Mesendoderm (in vitro differentiated cells): ENCODE measurements at regions not wholly inside any gene's neighbourhood (a gene's known extent, or its start where the extent isn't known, plus 50 kb on each side); places are given as distances from the start of the nearest gene placed in this dataset.
A peak's percentile ranks its signal among the peaks of the same experiment; 100 is the strongest.

Experiments used
- DNase-seq: peaks from one replicate; pipeline ENCODE4 v3.0.0; 2013
- H2AK5ac ChIP-seq: 2 replicates; pipeline ENCODE4 v1.6.1; 2013; ENCODE audit warnings: low read length, inconsistent platforms
- H2BK120ac ChIP-seq: 2 replicates; pipeline ENCODE4 v1.6.1; 2013; ENCODE audit warnings: low read depth, mild to moderate bottlenecking, low read length, moderate library complexity, mixed read lengths
- H2BK15ac ChIP-seq: replicated peaks from 2 replicates; pipeline ENCODE4 v1.6.1; 2013; ENCODE audit warnings: low read depth, mild to moderate bottlenecking, moderate library complexity
- H2BK5ac ChIP-seq: 2 replicates; pipeline ENCODE4 v1.6.1; 2013; ENCODE audit warnings: low read length, inconsistent platforms
- H3K18ac ChIP-seq: 2 replicates; pipeline ENCODE4 v1.6.1; 2013; ENCODE audit warnings: mild to moderate bottlenecking, low read length, mixed read lengths
- H3K23ac ChIP-seq: one replicate; pipeline ENCODE4 v1.6.1; 2013; ENCODE audit warnings: low read length
- H3K27ac ChIP-seq: 2 replicates; pipeline ENCODE4 v1.5.1; 2013; ENCODE audit warnings: low read depth, mild to moderate bottlenecking, inconsistent platforms, low read length, moderate library complexity
- H3K27me3 ChIP-seq: 2 replicates; pipeline ENCODE4 v1.6.1; 2013; ENCODE audit warnings: low read length, control low read depth, mild to moderate bottlenecking, inconsistent platforms; ENCODE audit not compliant: insufficient read depth, poor library complexity
- H3K36me3 ChIP-seq: 2 replicates; pipeline ENCODE4 v1.6.1; 2013; ENCODE audit warnings: low read length, inconsistent platforms; ENCODE audit not compliant: control insufficient read depth, insufficient read depth
- H3K4ac ChIP-seq: one replicate; pipeline ENCODE4 v1.6.1; 2013; ENCODE audit warnings: low read depth, mild to moderate bottlenecking, low read length, moderate library complexity
- H3K4me1 ChIP-seq: 2 replicates; pipeline ENCODE4 v1.6.1; 2013; ENCODE audit warnings: low read depth, low read length, inconsistent platforms; ENCODE audit not compliant: control insufficient read depth
- H3K4me2 ChIP-seq: 2 replicates; pipeline ENCODE4 v1.6.1; 2013; ENCODE audit warnings: low read length
- H3K4me3 ChIP-seq: 2 replicates; pipeline ENCODE4 v1.5.1; 2013; ENCODE audit warnings: mild to moderate bottlenecking, low read length
- H3K56ac ChIP-seq: one replicate; pipeline ENCODE4 v1.6.1; 2013; ENCODE audit warnings: low read length
- H3K79me1 ChIP-seq: 2 replicates; pipeline ENCODE4 v1.6.1; 2013; ENCODE audit warnings: low read length, inconsistent platforms
- H3K79me2 ChIP-seq: 2 replicates; pipeline ENCODE4 v1.6.1; 2013; ENCODE audit warnings: mild to moderate bottlenecking, low read length; ENCODE audit not compliant: control insufficient read depth, insufficient read depth
- H3K9ac ChIP-seq: 2 replicates; pipeline ENCODE4 v1.6.1; 2013; ENCODE audit warnings: low read length, inconsistent platforms
- H4K5ac ChIP-seq: one replicate; pipeline ENCODE4 v1.6.1; 2013; ENCODE audit warnings: low read length
- H4K8ac ChIP-seq: one replicate; pipeline ENCODE4 v1.6.1; 2013; ENCODE audit warnings: low read depth, mild to moderate bottlenecking, control low read depth, low read length, moderate library complexity
- WGBS: extraction: QIAGEN DNeasy Blood & Tissue Kit; methylation state at CpG from one replicate; pipeline ENCODE4 v1.1.7; 2013; ENCODE audit warnings: low lambda C conversion rate, missing lambda C conversion rate; ENCODE audit not compliant: insufficient coverage; ENCODE audit errors: extremely low coverage; 5-methylcytosine and 5-hydroxymethylcytosine counted together

- Histone ChIP-seq H3K18ac (no peak overlapping the region), H2BK5ac (no peak overlapping the region), H2AK5ac (no peak overlapping the region), H3K79me2 (no peaks in the 10 kb centered on the region), H4K8ac (no peak overlapping the region), H3K79me1 (no peaks in the 10 kb centered on the region), H3K36me3 (no peaks in the 10 kb centered on the region), H3K23ac (no peak overlapping the region), H2BK15ac (no peak overlapping the region), H3K4me3 (no peak overlapping the region), H2BK120ac (no peak overlapping the region), H3K27ac (no peak overlapping the region), H3K56ac (no peak overlapping the region), H3K4ac (no peak overlapping the region), H4K5ac (no peak overlapping the region), H3K27me3 (no peaks in the 10 kb centered on the region), H3K4me2 (no peak overlapping the region), H3K9ac (no peak overlapping the region), H3K4me1 (no peaks in the 10 kb centered on the region)
- WGBS = no CpG with 5 or more reads among the region's 7 CpGs
- peak; percentile 85 for DNase-seq
Observed at GRCh38 chr13:72255908-72256307, 388.9 kb upstream of the DACH1 start.

GRCh38 chr13:72253754-72254153 lies 386.8 kb upstream of the DACH1 start:
- H3K79me1 ChIP-seq = no peaks in the 10 kb centered on the region
- no peak overlapping the region for H3K18ac ChIP-seq
- no peaks in the 10 kb centered on the region for H3K79me2 ChIP-seq
- no peak overlapping the region for H3K4me3 ChIP-seq
- no peak overlapping the region for H4K5ac ChIP-seq
- no CpG with 5 or more reads among the region's 4 CpGs for WGBS
- no peak overlapping the region for H3K4ac ChIP-seq
- H2BK120ac ChIP-seq = no peak overlapping the region
- no peak overlapping the region for H3K27ac ChIP-seq
- H4K8ac ChIP-seq = no peak overlapping the region
- H3K27me3 ChIP-seq = no peaks in the 10 kb centered on the region
- no peaks in the 10 kb centered on the region for H3K4me1 ChIP-seq
- H3K4me2 ChIP-seq = no peak overlapping the region
- no peaks in the 10 kb centered on the region for H3K36me3 ChIP-seq
- no peak for DNase-seq
- no peak overlapping the region for H3K56ac ChIP-seq
- H2BK15ac ChIP-seq = no peak overlapping the region
- H2BK5ac ChIP-seq = no peak overlapping the region
- no peak overlapping the region for H3K23ac ChIP-seq
- no peak overlapping the region for H3K9ac ChIP-seq
- H2AK5ac ChIP-seq = no peak overlapping the region

GRCh38 chr13:72246396-72246795 lies 379.4 kb upstream of the DACH1 start:
- Histone ChIP-seq H3K4me1 (no peaks in the 10 kb centered on the region), H4K5ac (no peak overlapping the region), H2AK5ac (no peak overlapping the region), H3K56ac (no peak overlapping the region), H3K79me2 (no peaks in the 10 kb centered on the region), H3K23ac (no peak overlapping the region), H3K79me1 (no peaks in the 10 kb centered on the region), H3K4ac (no peak overlapping the region), H3K9ac (no peak overlapping the region), H2BK120ac (no peak overlapping the region), H3K27me3 (no peaks in the 10 kb centered on the region), H3K4me3 (no peak overlapping the region), H3K18ac (no peak overlapping the region), H2BK5ac (no peak overlapping the region), H3K27ac (no peak overlapping the region), H2BK15ac (no peak overlapping the region), H3K36me3 (no peaks in the 10 kb centered on the region), H4K8ac (no peak overlapping the region), H3K4me2 (no peak overlapping the region)
- DNase-seq = no peak

- Histone ChIP-seq H3K4me1 (no peaks in the 10 kb centered on the region), H2AK5ac (no peak overlapping the region), H3K18ac (no peak overlapping the region), H2BK15ac (no peak overlapping the region), H3K4me2 (no peak overlapping the region), H3K23ac (no peak overlapping the region), H4K5ac (no peak overlapping the region), H3K36me3 (no peaks in the 10 kb centered on the region), H3K4me3 (no peak overlapping the region), H2BK120ac (no peak overlapping the region), H2BK5ac (no peak overlapping the region), H3K79me2 (no peaks in the 10 kb centered on the region), H3K27me3 (no peaks in the 10 kb centered on the region), H4K8ac (no peak overlapping the region), H3K4ac (no peak overlapping the region), H3K56ac (no peak overlapping the region), H3K9ac (no peak overlapping the region), H3K79me1 (no peaks in the 10 kb centered on the region), H3K27ac (no peak overlapping the region)
- DNase-seq = no peak
- WGBS = no CpG with 5 or more reads among the region's 3 CpGs
Observed at GRCh38 chr13:72244788-72245187, 377.8 kb upstream of the DACH1 start.

GRCh38 chr13:72230131-72230530 lies 363.1 kb upstream of the DACH1 start:
- Histone ChIP-seq H3K4me1 (no peaks in the 10 kb centered on the region), H3K27ac (no peak overlapping the region), H2AK5ac (no peak overlapping the region), H3K79me1 (no peaks in the 10 kb centered on the region), H2BK5ac (no peak overlapping the region), H3K36me3 (no peaks in the 10 kb centered on the region), H4K8ac (no peak overlapping the region), H4K5ac (no peak overlapping the region), H2BK15ac (no peak overlapping the region), H3K4me2 (no peak overlapping the region), H3K9ac (no peak overlapping the region), H3K4ac (no peak overlapping the region), H3K56ac (no peak overlapping the region), H3K4me3 (no peak overlapping the region), H2BK120ac (no peak overlapping the region), H3K79me2 (no peaks in the 10 kb centered on the region), H3K18ac (no peak overlapping the region), H3K23ac (no peak overlapping the region), H3K27me3 (no peaks in the 10 kb centered on the region)
- WGBS = no CpG with 5 or more reads among the region's 3 CpGs
- DNase-seq = no peak

GRCh38 chr13:72229067-72229466 lies 362.1 kb upstream of the DACH1 start:
- Histone ChIP-seq H4K5ac (no peak overlapping the region), H2BK120ac (no peak overlapping the region), H3K27me3 (no peaks in the 10 kb centered on the region), H3K9ac (no peak overlapping the region), H3K36me3 (no peaks in the 10 kb centered on the region), H3K79me1 (no peaks in the 10 kb centered on the region), H3K4me2 (no peak overlapping the region), H3K4ac (no peak overlapping the region), H3K27ac (no peak overlapping the region), H3K4me3 (no peak overlapping the region), H3K79me2 (no peaks in the 10 kb centered on the region), H3K56ac (no peak overlapping the region), H2BK15ac (no peak overlapping the region), H4K8ac (no peak overlapping the region), H2AK5ac (no peak overlapping the region), H2BK5ac (no peak overlapping the region), H3K18ac (no peak overlapping the region), H3K23ac (no peak overlapping the region), H3K4me1 (no peaks in the 10 kb centered on the region)
- no peak for DNase-seq
